H1 (cell line): ENCODE measurements at regions not wholly inside any gene's neighbourhood (a gene's known extent, or its start where the extent isn't known, plus 50 kb on each side); places are given as distances from the start of the nearest gene placed in this dataset.

Experiments
- KDM4A ChIP-seq: IDR thresholded peaks from one replicate; pipeline ENCODE4 v1.7.1; 2012; ENCODE audit warnings: low read depth, mild to moderate bottlenecking, moderate library complexity, low read length, inconsistent platforms; ENCODE audit not compliant: severe bottlenecking
- USF2 ChIP-seq: IDR thresholded peaks from 2 replicates; pipeline ENCODE4 v1.6.1; 2011; ENCODE audit warnings: low read length, improper control_type of control experiment

GRCh38 chr3:187975561-187976364 lies 178.2 kb upstream of the LPP start (continued):
- TF ChIP-seq KDM4A, result no peak
- TF ChIP-seq USF2, result no peak
- TF ChIP-seq, all 59 proteins: peak for 0
